Psoas muscle (tissue), 7 donors: ENCODE measurements at regions not wholly inside any gene's neighbourhood (a gene's known extent, or its start where the extent isn't known, plus 50 kb on each side); places are given as distances from the start of the nearest gene placed in this dataset.

Experiments used
- ATAC-seq, 4 donors: fragments of 200-7000 bp; cut with Tn5 transposase; one replicate each; pipeline ENCODE4 v1.9.1; 2020; ENCODE audit warnings: moderate library complexity in 3 of 4, mild to moderate bottlenecking in 2 of 4
- DNase-seq, 2 donors: peaks; one replicate each; pipeline ENCODE4 v3.0.0-alpha.2; 2020
- H3K27ac ChIP-seq: fragments of 200-600 bp; one replicate; pipeline ENCODE4 v1.8.0; 2022
- H3K27me3 ChIP-seq, 3 donors: fragments of 200-600 bp in 1 of 3; one replicate each; pipeline versions ENCODE4 v1.6.1 to v1.8.0; 2013 to 2022; ENCODE audit warnings: low read length in 2 of 3, mild to moderate bottlenecking in 2 of 3, moderate library complexity in 1 of 3; ENCODE audit not compliant: insufficient read depth in 3 of 3
- H3K36me3 ChIP-seq, 2 donors: fragments of 200-600 bp in 1 of 2; one replicate each; pipeline versions ENCODE4 v1.6.1 to v1.8.0; 2013 to 2022; ENCODE audit warnings: low read depth in 1 of 2, mild to moderate bottlenecking in 1 of 2, moderate library complexity in 1 of 2; ENCODE audit not compliant: insufficient read depth in 1 of 2
- H3K4me1 ChIP-seq: fragments of 200-600 bp; one replicate; pipeline ENCODE4 v1.8.0; 2022
- H3K4me3 ChIP-seq: fragments of 200-600 bp; one replicate; pipeline ENCODE4 v1.8.0; 2022; ENCODE audit warnings: mild to moderate bottlenecking
- H3K9me3 ChIP-seq: fragments of 200-600 bp; one replicate; pipeline ENCODE4 v1.8.0; 2022
- WGBS, 3 donors: extraction: QIAGEN DNeasy Blood & Tissue Kit; methylation state at CpG; one replicate each; pipeline versions ENCODE4 v1.1.6 to v1.1.7; 2013; 5-methylcytosine and 5-hydroxymethylcytosine counted together
- intact Hi-C, 2 donors: fragments of 100-400 bp; cut with DNase I; formaldehyde crosslinking; loops; one replicate each; pipeline versions ENCODE4 v1.11.0 to v1.14.2; 2022
- TF ChIP-seq, protein P1 (sequence below): fragments of 200-600 bp; IDR thresholded peaks from one replicate; pipeline ENCODE4 v1.8.0; 2022; ENCODE audit warnings: antibody characterized with exemption
- donor health status: healthy with polysubstance abuse.
- donor health status: DM: no; HTN: no; CAD: no; lungs with moderate emphysema.
- donor health status: Bipolar disorder and iron deficiency.
- donor health status: healthy.
- donor health status: DM: yes; HTN: yes; CAD: no.
- donor health status: DM: no; HTN: no; CAD: no.
- donor health status: DM: yes; HTN: yes; CAD: no.

DNA sequence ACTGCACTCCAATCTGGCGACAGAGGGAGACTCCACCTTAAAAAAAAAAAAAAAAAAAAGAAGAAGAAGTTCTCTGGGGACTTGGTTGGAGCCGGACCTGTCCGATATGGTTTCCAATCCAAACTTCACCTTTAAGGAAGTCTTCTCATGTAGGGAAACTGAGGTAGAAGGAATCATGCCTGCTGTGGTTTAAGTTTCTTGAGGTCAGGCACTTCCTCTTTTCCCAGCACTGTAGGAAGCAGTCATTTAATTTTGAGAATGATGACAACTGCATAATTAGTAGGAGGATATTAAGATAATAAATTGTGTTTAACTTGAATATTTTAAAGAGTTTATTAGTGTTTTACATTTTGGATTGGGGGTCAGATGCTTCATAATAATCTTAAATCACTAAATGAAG is 62.9 kb downstream of the KCNE4 start:
- H3K27me3 ChIP-seq, result peaks cover 0 to 2% (median 0%) of the 10 kb centered on the region in 3 donors
- WGBS, 3 donors, result 93 to 100% (median 97%) methylated on average over 3 of the region's 3 CpGs
- ATAC-seq (no peak), DNase-seq (no peak)
- H3K4me3 ChIP-seq, result no peak overlapping the region
- H3K27ac ChIP-seq, result no peak overlapping the region
- TF ChIP-seq, protein P1, sequence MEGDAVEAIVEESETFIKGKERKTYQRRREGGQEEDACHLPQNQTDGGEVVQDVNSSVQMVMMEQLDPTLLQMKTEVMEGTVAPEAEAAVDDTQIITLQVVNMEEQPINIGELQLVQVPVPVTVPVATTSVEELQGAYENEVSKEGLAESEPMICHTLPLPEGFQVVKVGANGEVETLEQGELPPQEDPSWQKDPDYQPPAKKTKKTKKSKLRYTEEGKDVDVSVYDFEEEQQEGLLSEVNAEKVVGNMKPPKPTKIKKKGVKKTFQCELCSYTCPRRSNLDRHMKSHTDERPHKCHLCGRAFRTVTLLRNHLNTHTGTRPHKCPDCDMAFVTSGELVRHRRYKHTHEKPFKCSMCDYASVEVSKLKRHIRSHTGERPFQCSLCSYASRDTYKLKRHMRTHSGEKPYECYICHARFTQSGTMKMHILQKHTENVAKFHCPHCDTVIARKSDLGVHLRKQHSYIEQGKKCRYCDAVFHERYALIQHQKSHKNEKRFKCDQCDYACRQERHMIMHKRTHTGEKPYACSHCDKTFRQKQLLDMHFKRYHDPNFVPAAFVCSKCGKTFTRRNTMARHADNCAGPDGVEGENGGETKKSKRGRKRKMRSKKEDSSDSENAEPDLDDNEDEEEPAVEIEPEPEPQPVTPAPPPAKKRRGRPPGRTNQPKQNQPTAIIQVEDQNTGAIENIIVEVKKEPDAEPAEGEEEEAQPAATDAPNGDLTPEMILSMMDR, result no peak
- H3K36me3 ChIP-seq, result no peaks in the 10 kb centered on the region
- intact Hi-C loops, result no loop called here
- H3K9me3 ChIP-seq, result no peaks in the 10 kb centered on the region
- no peaks in the 10 kb centered on the region for H3K4me1 ChIP-seq

DNA sequence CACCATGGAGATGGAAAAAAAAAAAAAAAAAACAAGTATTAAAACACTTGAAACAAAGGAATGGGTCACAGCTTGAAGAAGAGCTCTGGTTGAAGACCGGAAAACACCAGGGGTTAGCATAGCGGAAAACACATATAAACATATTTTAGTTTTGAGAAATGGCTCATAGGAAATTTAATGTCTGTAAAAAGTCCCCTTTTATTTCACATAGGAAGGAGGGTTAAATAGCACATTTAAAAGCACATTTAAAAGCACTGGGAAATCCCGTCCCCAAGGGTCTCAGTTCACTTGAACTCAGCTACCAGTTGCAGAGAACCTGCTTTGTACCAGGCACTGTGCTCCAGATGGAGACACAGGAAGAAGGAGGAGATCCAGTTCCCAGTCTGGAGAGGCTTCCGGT is 65.5 kb downstream of the KCNE4 start:
- DNase-seq, result no peak
- ATAC-seq, result no peak
- Histone ChIP-seq H3K27me3 (peaks cover 0 to 2% (median 0%) of the 10 kb centered on the region in 3 donors), H3K36me3 (no peaks in the 10 kb centered on the region), H3K27ac (no peak overlapping the region), H3K4me1 (no peaks in the 10 kb centered on the region), H3K4me3 (no peak overlapping the region), H3K9me3 (no peaks in the 10 kb centered on the region)
- WGBS, 3 donors, result 68 to 78% (median 70%) methylated on average over 4 of the region's 4 CpGs
- intact Hi-C loops, result no loop called here
- TF ChIP-seq, protein P1, result no peak

DNA sequence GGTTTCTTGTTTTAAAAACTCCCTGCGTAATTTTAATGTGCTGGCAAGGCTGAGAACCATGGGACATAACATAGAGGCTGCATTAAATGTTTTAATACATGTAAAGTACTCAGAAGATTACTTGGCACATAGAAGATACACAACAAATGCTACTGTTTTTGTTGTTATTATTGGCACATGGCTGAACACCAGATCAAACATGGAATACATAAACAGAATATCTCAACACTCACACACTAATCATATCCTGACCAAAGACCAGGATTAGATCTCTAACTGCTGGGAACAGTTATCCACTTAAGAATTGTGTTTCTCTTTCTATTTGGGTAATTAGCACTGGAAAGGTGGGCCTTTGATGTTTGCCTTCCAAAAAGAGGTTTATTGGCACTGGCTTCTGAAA is 69.3 kb downstream of the KCNE4 start:
- Histone ChIP-seq H3K36me3 (no peaks in the 10 kb centered on the region), H3K9me3 (no peaks in the 10 kb centered on the region), H3K4me1 (no peaks in the 10 kb centered on the region), H3K27ac (no peak overlapping the region), H3K27me3 (no peaks in the 10 kb centered on the region), H3K4me3 (no peak overlapping the region)
- intact Hi-C loops, result no loop called here
- 83 to 97% (median 85%) methylated on average over 1 of the region's 1 CpG for WGBS, 3 donors
- DNase-seq (no peak), ATAC-seq (no peak)
- TF ChIP-seq, protein P1, result no peak

DNA sequence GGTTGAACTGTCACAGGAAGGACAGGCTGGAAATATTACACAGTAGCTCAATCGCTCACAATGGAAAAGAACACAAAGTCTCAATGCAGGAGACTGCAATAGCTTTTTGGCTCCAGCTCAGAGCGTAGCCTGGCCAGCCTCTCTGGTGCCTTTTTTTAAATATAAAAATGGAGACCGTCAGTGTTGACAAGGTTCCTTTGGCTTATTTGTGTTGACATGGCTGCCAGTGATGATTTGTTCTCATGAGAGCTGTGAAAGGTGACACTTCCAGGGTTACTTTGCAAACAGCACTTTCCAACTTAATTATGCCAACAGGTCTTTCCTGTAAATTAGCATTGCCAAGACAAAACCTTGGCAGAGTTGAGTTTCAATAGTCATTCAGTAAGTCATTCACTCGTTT is 70.8 kb downstream of the KCNE4 start:
- DNase-seq (no peak), ATAC-seq (peak in 2 of 4 donors; percentile 61 to 65)
- Histone ChIP-seq H3K9me3 (no peaks in the 10 kb centered on the region), H3K27me3 (no peaks in the 10 kb centered on the region), H3K4me3 (no peak overlapping the region), H3K4me1 (no peaks in the 10 kb centered on the region), H3K27ac (no peak overlapping the region), H3K36me3 (no peaks in the 10 kb centered on the region)
- 3 to 19% (median 10%) methylated on average over 4 of the region's 4 CpGs for WGBS, 3 donors
- TF ChIP-seq, protein P1, result no peak
- intact Hi-C loops, result no loop called here

DNA sequence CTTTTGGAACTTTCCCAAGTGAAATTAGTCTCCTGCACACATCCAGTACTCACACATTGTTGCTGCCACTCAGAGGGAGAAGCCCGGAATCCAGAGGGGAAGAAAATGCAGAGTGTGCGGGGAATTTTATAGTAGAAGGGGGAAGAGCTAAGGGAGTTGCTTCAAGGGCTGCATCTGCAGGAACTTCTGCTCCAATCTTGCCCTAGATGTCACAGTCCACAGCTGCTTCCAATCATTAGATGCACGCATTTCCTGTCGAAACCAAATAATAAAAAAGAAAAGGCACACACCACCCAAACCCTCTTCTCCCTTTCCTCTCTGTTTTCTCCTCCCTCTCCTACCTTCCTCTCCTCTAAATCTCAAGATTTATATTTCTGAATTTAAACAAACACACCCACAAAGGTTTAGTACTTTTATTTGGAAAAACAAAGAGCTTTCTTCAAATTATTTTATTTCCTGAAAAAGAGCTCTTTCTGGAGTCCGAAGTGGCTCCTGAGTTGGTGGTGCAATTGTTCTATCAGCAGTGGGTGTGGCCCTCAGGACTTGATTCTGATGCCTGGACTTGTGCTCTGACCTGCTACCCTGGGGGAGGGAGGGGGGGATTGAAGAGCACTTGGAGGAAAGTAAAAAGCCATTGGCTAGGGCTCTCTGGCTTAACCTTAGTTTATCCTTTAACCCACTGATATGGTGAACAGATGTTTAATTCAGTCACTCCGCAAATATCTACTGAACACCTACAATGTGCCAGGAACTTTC is 72.0 kb downstream of the KCNE4 start:
- H3K27ac ChIP-seq, result no peak overlapping the region

More for the DNA sequence above, 72.0 kb downstream of the KCNE4 start:
- TF ChIP-seq, protein P1, result no peak
- Histone ChIP-seq H3K4me1 (no peaks in the 10 kb centered on the region), H3K27me3 (no peaks in the 10 kb centered on the region), H3K9me3 (no peaks in the 10 kb centered on the region), H3K36me3 (no peaks in the 10 kb centered on the region), H3K4me3 (no peak overlapping the region)
- intact Hi-C loops, result no loop called here
- DNase-seq (no peak), ATAC-seq (peak in 1 of 4 donors; percentile 49)
- WGBS, 3 donors, result 43 to 51% (median 45%) methylated on average over 6 of the region's 6 CpGs
